ENCODE measurements at regions not wholly inside any gene's neighbourhood (a gene's known extent, or its start where the extent isn't known, plus 50 kb on each side); places are given as distances from the start of the nearest gene placed in this dataset.

DNA sequence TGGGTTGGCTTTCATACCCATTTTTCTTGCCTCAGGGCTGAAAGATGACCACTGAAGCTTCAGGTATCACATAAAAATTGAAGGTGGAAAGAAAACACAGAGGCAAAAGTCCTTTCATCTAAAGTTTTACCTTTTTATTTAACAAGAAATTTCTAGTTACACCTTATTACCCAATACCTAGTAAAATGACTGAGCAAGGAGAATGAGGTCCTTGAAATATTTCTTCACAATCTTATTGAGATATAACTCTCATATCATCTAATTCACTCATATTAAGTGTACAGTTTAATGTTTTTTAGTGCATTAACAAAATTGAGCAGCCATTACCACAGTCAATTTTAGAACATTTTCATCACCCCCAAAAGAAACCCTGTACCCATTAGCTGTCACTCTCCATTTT lies 112.9 kb upstream of the ADTRP start:
- dilution Hi-C loops (cut with MboI; ENCODE audit: extremely low pct_ligation_motif_present, low sequenced_read_pairs), result no loop called here
- no peak for TF ChIP-seq EZH2 (IDR thresholded peaks at IDR 0.05; ENCODE audit: low read length)
- TF ChIP-seq, protein P1, sequence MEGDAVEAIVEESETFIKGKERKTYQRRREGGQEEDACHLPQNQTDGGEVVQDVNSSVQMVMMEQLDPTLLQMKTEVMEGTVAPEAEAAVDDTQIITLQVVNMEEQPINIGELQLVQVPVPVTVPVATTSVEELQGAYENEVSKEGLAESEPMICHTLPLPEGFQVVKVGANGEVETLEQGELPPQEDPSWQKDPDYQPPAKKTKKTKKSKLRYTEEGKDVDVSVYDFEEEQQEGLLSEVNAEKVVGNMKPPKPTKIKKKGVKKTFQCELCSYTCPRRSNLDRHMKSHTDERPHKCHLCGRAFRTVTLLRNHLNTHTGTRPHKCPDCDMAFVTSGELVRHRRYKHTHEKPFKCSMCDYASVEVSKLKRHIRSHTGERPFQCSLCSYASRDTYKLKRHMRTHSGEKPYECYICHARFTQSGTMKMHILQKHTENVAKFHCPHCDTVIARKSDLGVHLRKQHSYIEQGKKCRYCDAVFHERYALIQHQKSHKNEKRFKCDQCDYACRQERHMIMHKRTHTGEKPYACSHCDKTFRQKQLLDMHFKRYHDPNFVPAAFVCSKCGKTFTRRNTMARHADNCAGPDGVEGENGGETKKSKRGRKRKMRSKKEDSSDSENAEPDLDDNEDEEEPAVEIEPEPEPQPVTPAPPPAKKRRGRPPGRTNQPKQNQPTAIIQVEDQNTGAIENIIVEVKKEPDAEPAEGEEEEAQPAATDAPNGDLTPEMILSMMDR (optimal IDR thresholded peaks at IDR 0.05 in 1 of 3, IDR thresholded peaks at IDR 0.05 in 1 of 3, conservative IDR thresholded peaks at IDR 0.05 in 1 of 3; ENCODE audit: extremely low read depth in 1 of 3, insufficient read depth in 2 of 3, low read length in 3 of 3), result no peak
- no peaks in the 10 kb centered on the region for H3K9me1 ChIP-seq (ENCODE audit: control insufficient read depth, extremely low read depth, insufficient read depth, low read length)

DNA sequence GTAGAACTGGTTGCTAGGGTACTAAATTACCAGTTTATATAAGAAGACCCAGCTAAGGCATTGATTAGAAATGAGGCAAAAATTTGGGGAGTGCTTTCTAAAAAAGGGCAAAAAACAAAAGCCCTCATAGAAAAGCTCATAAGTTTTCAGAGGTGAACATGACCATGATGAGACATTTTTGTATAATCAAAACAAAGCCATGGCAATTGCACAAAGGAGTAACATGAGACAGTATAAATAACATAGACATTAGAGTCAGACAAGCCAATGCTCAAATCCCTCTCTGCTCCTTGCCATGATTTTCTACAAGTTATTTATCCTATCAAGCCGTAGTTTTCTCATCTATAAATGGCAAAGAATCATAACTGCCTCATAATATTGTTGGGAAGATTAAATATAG lies 112.2 kb upstream of the ADTRP start:
- H3K4me1 ChIP-seq (ENCODE audit: control insufficient read depth, extremely low read depth, insufficient read depth, low read length), result no peaks in the 10 kb centered on the region
- no peaks in the 10 kb centered on the region for H3K9me1 ChIP-seq (ENCODE audit: control insufficient read depth, extremely low read depth, insufficient read depth, low read length)
- FAIRE-seq, result no peak
- H3K4me3 ChIP-seq (ENCODE audit: control insufficient read depth in 2 of 3, extremely low read depth in 1 of 3, insufficient read depth in 2 of 3, low read depth in 1 of 3, low read length in 3 of 3), result no peak overlapping the region
- TF ChIP-seq, protein P1 (optimal IDR thresholded peaks at IDR 0.05 in 1 of 3, IDR thresholded peaks at IDR 0.05 in 1 of 3, conservative IDR thresholded peaks at IDR 0.05 in 1 of 3; ENCODE audit: extremely low read depth in 1 of 3, insufficient read depth in 2 of 3, low read length in 3 of 3), result no peak
- no peak for TF ChIP-seq EZH2 (IDR thresholded peaks at IDR 0.05; ENCODE audit: low read length)
- no peak for DNase-seq (ENCODE audit: low read depth, low spot score)
- no peaks in the 10 kb centered on the region for H3K9me3 ChIP-seq (ENCODE audit: control insufficient read depth, low read depth, low read length)
- no peaks in the 10 kb centered on the region for H3K27me3 ChIP-seq (ENCODE audit: control insufficient read depth, extremely low read depth, insufficient read depth, low read length)
- no peaks in the 10 kb centered on the region for H4K20me1 ChIP-seq (ENCODE audit: control insufficient read depth, extremely low read depth, insufficient read depth, low read length)
- dilution Hi-C loops (cut with MboI; ENCODE audit: extremely low pct_ligation_motif_present, low sequenced_read_pairs), result no loop called here
- H3K4me2 ChIP-seq (ENCODE audit: control insufficient read depth, extremely low read depth, insufficient read depth, low read depth, low read length), result no peak overlapping the region
- H3K27ac ChIP-seq (ENCODE audit: control insufficient read depth, insufficient read depth, low read length), result no peak overlapping the region
- no peak overlapping the region for H3K9ac ChIP-seq (ENCODE audit: control insufficient read depth, extremely low read depth, insufficient read depth, low read length)
- no peak overlapping the region for H2AFZ ChIP-seq (ENCODE audit: control insufficient read depth, low read length)
- no peaks in the 10 kb centered on the region for H3K79me2 ChIP-seq (ENCODE audit: control insufficient read depth, insufficient read depth, low read length)
- H3K36me3 ChIP-seq (ENCODE audit: control insufficient read depth in 2 of 2, extremely low read depth in 1 of 2, insufficient read depth in 2 of 2, low read length in 2 of 2), result no peaks in the 10 kb centered on the region

More for the DNA sequence above, 112.9 kb upstream of the ADTRP start:
- Histone ChIP-seq H2AFZ (ENCODE audit: control insufficient read depth, low read length) (no peak overlapping the region), H3K4me3 (ENCODE audit: control insufficient read depth in 2 of 3, extremely low read depth in 1 of 3, insufficient read depth in 2 of 3, low read depth in 1 of 3, low read length in 3 of 3) (no peak overlapping the region), H3K36me3 (ENCODE audit: control insufficient read depth in 2 of 2, extremely low read depth in 1 of 2, insufficient read depth in 2 of 2, low read length in 2 of 2) (no peaks in the 10 kb centered on the region), H3K79me2 (ENCODE audit: control insufficient read depth, insufficient read depth, low read length) (no peaks in the 10 kb centered on the region), H3K9me3 (ENCODE audit: control insufficient read depth, low read depth, low read length) (no peaks in the 10 kb centered on the region), H3K27ac (ENCODE audit: control insufficient read depth, insufficient read depth, low read length) (no peak overlapping the region), H3K4me2 (ENCODE audit: control insufficient read depth, extremely low read depth, insufficient read depth, low read depth, low read length) (no peak overlapping the region), H3K4me1 (ENCODE audit: control insufficient read depth, extremely low read depth, insufficient read depth, low read length) (no peaks in the 10 kb centered on the region), H4K20me1 (ENCODE audit: control insufficient read depth, extremely low read depth, insufficient read depth, low read length) (no peaks in the 10 kb centered on the region), H3K27me3 (ENCODE audit: control insufficient read depth, extremely low read depth, insufficient read depth, low read length) (no peaks in the 10 kb centered on the region), H3K9ac (ENCODE audit: control insufficient read depth, extremely low read depth, insufficient read depth, low read length) (no peak overlapping the region)
- no peak for FAIRE-seq
- DNase-seq (ENCODE audit: low read depth, low spot score), result no peak
